ENCODE measurements at regions not wholly inside any gene's neighbourhood (a gene's known extent, or its start where the extent isn't known, plus 50 kb on each side); places are given as distances from the start of the nearest gene placed in this dataset.
"Not testable (repeated sequence)": the region's sequence is repeated elsewhere in the genome, so short reads cannot be mapped to it uniquely, and the experiment has no call there.

DNA sequence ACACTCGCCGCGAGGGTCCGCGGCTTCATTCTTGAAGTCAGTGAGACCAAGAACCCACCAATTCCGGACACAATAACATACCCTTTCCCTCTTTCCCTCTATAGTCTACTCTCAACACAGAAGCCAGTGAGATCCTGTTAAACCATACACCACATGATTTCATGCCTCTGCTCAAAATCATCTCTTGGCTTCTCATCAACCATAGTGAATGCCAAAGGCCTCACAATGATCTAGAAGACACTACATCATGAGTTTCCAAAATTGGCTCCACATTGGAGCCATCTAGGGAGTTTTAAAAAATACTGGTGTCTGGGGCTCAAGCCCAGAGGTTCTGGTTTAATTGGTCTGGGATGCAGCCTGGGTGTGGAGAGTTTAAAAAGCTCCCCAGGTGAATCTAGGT, 124.5 kb downstream of the EFNB1 start:
- Histone ChIP-seq H3K4me3 (ENCODE audit: low read depth in 1 of 3, low read length in 3 of 3) (no peak overlapping the region), H3K9me3 (ENCODE audit: control insufficient read depth in 4 of 4, low read length in 3 of 4) (peaks cover 0 to 6% (median 0%) of the 10 kb centered on the region in 4 donors), H3K36me3 (ENCODE audit: control insufficient read depth in 4 of 4, insufficient read depth in 3 of 4, low read depth in 1 of 4, low read length in 3 of 4) (no peaks in the 10 kb centered on the region), H3K27me3 (ENCODE audit: control insufficient read depth in 4 of 4, insufficient read depth in 4 of 4, low read length in 3 of 4) (peaks cover 0 to 3% (median 0%) of the 10 kb centered on the region in 4 donors), H3K27ac (ENCODE audit: low read depth in 1 of 2, low read length in 2 of 2) (no peak overlapping the region), H3K4me1 (ENCODE audit: control insufficient read depth in 4 of 4, insufficient read depth in 4 of 4, low read length in 3 of 4) (no peaks in the 10 kb centered on the region), H3K9ac (ENCODE audit: low read depth in 1 of 2, low read length in 2 of 2) (no peak overlapping the region)
- TF ChIP-seq TAF1 (conservative IDR thresholded peaks at IDR 0.05) (no peak), EGR1 (IDR thresholded peaks at IDR 0.05; ENCODE audit: low read depth in 2 of 2) (no peak), JUND (IDR thresholded peaks at IDR 0.05) (no peak), FOXA2 (IDR thresholded peaks at IDR 0.05) (no peak), SP1 (IDR thresholded peaks at IDR 0.05) (no peak), RXRA (IDR thresholded peaks at IDR 0.05) (no peak), HNF4G (IDR thresholded peaks at IDR 0.05) (no peak), FOXA1 (IDR thresholded peaks at IDR 0.05) (no peak), YY1 (IDR thresholded peaks at IDR 0.05) (no peak), NR2F2 (IDR thresholded peaks at IDR 0.05) (no peak), RAD21 (IDR thresholded peaks at IDR 0.05) (no peak), GABPA (IDR thresholded peaks at IDR 0.05 in 1 of 2, conservative IDR thresholded peaks at IDR 0.05 in 1 of 2) (no peak)
- TF ChIP-seq, protein P1, sequence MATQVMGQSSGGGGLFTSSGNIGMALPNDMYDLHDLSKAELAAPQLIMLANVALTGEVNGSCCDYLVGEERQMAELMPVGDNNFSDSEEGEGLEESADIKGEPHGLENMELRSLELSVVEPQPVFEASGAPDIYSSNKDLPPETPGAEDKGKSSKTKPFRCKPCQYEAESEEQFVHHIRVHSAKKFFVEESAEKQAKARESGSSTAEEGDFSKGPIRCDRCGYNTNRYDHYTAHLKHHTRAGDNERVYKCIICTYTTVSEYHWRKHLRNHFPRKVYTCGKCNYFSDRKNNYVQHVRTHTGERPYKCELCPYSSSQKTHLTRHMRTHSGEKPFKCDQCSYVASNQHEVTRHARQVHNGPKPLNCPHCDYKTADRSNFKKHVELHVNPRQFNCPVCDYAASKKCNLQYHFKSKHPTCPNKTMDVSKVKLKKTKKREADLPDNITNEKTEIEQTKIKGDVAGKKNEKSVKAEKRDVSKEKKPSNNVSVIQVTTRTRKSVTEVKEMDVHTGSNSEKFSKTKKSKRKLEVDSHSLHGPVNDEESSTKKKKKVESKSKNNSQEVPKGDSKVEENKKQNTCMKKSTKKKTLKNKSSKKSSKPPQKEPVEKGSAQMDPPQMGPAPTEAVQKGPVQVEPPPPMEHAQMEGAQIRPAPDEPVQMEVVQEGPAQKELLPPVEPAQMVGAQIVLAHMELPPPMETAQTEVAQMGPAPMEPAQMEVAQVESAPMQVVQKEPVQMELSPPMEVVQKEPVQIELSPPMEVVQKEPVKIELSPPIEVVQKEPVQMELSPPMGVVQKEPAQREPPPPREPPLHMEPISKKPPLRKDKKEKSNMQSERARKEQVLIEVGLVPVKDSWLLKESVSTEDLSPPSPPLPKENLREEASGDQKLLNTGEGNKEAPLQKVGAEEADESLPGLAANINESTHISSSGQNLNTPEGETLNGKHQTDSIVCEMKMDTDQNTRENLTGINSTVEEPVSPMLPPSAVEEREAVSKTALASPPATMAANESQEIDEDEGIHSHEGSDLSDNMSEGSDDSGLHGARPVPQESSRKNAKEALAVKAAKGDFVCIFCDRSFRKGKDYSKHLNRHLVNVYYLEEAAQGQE (IDR thresholded peaks at IDR 0.05), result no peak
- TF ChIP-seq, protein P2, sequence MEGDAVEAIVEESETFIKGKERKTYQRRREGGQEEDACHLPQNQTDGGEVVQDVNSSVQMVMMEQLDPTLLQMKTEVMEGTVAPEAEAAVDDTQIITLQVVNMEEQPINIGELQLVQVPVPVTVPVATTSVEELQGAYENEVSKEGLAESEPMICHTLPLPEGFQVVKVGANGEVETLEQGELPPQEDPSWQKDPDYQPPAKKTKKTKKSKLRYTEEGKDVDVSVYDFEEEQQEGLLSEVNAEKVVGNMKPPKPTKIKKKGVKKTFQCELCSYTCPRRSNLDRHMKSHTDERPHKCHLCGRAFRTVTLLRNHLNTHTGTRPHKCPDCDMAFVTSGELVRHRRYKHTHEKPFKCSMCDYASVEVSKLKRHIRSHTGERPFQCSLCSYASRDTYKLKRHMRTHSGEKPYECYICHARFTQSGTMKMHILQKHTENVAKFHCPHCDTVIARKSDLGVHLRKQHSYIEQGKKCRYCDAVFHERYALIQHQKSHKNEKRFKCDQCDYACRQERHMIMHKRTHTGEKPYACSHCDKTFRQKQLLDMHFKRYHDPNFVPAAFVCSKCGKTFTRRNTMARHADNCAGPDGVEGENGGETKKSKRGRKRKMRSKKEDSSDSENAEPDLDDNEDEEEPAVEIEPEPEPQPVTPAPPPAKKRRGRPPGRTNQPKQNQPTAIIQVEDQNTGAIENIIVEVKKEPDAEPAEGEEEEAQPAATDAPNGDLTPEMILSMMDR (IDR thresholded peaks at IDR 0.05; ENCODE audit: low read depth, low read length, missing input control), result no peak
- TF ChIP-seq, protein P3, sequence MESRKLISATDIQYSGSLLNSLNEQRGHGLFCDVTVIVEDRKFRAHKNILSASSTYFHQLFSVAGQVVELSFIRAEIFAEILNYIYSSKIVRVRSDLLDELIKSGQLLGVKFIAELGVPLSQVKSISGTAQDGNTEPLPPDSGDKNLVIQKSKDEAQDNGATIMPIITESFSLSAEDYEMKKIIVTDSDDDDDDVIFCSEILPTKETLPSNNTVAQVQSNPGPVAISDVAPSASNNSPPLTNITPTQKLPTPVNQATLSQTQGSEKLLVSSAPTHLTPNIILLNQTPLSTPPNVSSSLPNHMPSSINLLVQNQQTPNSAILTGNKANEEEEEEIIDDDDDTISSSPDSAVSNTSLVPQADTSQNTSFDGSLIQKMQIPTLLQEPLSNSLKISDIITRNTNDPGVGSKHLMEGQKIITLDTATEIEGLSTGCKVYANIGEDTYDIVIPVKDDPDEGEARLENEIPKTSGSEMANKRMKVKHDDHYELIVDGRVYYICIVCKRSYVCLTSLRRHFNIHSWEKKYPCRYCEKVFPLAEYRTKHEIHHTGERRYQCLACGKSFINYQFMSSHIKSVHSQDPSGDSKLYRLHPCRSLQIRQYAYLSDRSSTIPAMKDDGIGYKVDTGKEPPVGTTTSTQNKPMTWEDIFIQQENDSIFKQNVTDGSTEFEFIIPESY (IDR thresholded peaks at IDR 0.05), result no peak
- TF ChIP-seq, protein P4, sequence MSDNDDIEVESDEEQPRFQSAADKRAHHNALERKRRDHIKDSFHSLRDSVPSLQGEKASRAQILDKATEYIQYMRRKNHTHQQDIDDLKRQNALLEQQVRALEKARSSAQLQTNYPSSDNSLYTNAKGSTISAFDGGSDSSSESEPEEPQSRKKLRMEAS (IDR thresholded peaks at IDR 0.05), result no peak
- TF ChIP-seq, protein P5, sequence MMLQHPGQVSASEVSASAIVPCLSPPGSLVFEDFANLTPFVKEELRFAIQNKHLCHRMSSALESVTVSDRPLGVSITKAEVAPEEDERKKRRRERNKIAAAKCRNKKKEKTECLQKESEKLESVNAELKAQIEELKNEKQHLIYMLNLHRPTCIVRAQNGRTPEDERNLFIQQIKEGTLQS (IDR thresholded peaks at IDR 0.05), result no peak
- no peak for DNase-seq (ENCODE audit: low spot score)
- 96% methylated on average over 6 of the region's 6 CpGs for WGBS

DNA sequence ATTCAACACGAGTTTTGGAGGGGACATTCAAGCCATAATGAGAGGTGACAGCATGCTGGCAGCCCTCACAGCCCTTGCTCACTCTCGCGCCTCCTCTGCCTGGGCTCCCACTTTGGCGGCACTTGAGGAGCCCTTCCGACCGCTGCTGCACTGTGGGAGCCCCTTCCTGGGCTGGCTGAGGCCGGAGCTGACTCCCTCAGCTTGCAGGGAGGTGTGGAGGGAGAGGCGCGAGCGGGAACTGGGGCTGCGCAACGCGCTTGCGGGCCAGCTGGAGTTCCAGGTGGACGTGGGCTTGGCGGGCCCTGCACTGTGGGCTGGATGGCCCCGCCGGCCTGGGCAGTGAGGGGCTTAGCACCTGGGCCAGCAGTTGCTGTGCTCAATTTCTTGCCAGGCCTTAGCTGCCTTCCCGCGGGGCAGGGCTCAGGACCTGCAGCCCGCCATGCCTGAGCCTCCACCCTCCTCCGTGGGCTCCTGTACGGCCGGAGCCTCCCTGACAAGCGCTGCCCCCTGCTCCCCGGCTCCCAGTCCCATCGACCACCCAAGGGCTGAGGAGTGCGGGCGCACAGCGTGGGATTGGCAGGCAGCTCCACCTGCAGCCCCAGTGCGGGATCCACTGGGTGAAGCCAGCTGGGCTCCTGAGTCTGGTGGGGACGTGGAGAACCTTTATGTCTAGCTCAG, 123.3 kb downstream of the EFNB1 start:
- not testable (repeated sequence) for H3K27me3 ChIP-seq (ENCODE audit: control insufficient read depth in 4 of 4, insufficient read depth in 4 of 4, low read length in 3 of 4); H3K9me3 ChIP-seq (ENCODE audit: control insufficient read depth in 4 of 4, low read length in 3 of 4); H3K4me3 ChIP-seq (ENCODE audit: low read depth in 1 of 3, low read length in 3 of 3); H3K9ac ChIP-seq (ENCODE audit: low read depth in 1 of 2, low read length in 2 of 2); DNase-seq (ENCODE audit: low spot score); H3K36me3 ChIP-seq (ENCODE audit: control insufficient read depth in 4 of 4, insufficient read depth in 3 of 4, low read depth in 1 of 4, low read length in 3 of 4); H3K27ac ChIP-seq (ENCODE audit: low read depth in 1 of 2, low read length in 2 of 2); H3K4me1 ChIP-seq (ENCODE audit: control insufficient read depth in 4 of 4, insufficient read depth in 4 of 4, low read length in 3 of 4)
- WGBS, result 94% methylated on average over 32 of the region's 32 CpGs

Measured in liver (tissue), 8 donors.